CD4-positive, alpha-beta T cell treated with Interleukin-15 for 4 hours (primary cell): ENCODE measurements at regions not wholly inside any gene's neighbourhood (a gene's known extent, or its start where the extent isn't known, plus 50 kb on each side); places are given as distances from the start of the nearest gene placed in this dataset.

Experiments
- DNase-seq: peaks from one replicate; pipeline ENCODE4 v3.0.0-alpha.2; 2020; ENCODE audit warnings: low spot score

DNA sequence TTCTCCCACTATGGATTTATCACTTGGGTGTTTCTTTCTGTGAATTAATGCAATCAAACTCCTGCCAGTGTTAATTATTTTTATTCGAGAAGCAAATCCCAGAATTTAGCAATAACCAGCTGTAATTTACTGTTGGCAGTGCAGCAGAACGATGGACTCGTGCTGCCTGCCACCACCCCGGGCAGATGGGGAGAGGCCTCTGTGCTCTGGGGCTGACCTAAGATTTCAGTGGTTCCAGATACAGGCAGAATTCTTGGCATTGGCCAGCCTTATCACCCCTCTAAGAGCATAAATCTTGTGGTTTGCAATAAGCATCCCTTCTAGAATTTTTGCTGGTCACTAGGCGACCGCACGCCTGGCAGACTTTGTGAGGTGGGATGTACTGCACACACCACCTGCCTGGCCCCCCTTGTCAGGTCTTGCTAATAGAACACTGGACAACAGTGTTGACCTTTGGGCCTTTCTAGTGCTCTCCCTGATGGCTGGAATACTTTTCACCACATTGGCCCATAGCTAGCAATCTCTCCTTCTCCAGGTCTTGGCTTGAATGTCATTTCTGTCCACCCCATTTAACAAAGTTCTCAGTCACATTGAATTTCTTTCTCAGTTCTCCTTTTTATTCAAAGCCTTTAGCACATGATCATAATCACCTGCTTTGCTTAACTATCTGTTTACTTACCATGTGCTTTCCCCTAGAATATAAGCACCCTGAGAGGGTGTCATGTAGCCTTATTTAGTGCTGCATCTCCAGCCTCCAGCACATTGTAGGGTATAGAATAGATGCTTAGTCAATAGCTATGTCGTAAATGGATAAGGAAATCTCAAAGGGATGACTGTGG is 122.1 kb upstream of the DYNLRB2 start:
- DNase-seq: no peak

DNA sequence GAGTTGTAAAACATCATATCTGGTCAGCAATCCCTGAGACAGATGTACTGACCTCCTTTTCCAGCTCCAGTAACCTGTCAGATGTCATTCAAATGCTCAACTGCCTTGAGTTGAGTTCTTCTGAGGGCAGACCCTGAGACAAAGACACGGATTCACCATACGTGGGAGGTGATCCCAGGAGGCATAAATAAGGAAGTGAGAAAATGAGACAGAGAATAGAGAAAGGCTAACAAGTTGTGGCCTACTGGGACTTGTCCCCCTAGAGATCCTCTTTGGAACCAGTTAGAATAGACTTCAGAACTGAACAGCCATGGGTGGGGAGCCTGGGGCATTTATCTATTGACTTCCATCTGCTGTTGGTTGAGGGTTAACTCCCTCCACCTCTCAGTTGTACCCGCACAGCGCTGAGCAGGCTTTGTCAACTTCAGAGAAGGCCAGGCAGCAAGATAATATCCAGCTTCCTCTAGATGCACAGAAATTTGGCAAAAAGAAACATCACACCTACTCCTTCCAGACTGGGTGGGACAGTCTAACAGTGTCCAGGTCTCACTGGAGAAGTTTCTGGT is 123.0 kb upstream of the DYNLRB2 start:
- no peak for DNase-seq

- DNase-seq: no peak
Observed at GRCh38 chr16:80408014-80408413, 132.8 kb upstream of the DYNLRB2 start.

- no peak for DNase-seq
Observed at GRCh38 chr16:80407265-80407987, 133.4 kb upstream of the DYNLRB2 start.

DNA sequence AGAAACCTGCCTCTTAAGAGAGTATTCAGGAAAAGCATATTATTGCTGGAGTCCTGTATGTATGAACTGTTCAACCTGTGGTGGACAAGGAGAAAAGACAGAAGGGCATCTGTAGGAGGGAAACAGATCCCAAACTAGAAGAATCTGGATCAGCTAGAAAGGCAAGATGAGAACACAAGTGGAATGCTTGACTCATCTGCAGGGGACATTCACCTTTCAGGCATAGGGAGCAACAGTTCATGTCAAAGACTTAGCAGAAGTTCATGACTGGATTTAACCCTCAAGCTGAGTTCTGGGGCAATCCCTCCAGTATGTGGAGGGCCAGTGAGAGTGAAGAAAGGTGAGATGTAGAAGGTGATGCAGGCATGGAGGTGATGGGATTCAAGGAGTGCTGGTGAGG is 135.9 kb upstream of the DYNLRB2 start:
- no peak for DNase-seq

- no peak for DNase-seq
Observed at GRCh38 chr16:80403894-80404293, 136.9 kb upstream of the DYNLRB2 start.

GRCh38 chr16:80390871-80391489 is 149.8 kb upstream of the DYNLRB2 start:
- DNase-seq: no peak

DNA sequence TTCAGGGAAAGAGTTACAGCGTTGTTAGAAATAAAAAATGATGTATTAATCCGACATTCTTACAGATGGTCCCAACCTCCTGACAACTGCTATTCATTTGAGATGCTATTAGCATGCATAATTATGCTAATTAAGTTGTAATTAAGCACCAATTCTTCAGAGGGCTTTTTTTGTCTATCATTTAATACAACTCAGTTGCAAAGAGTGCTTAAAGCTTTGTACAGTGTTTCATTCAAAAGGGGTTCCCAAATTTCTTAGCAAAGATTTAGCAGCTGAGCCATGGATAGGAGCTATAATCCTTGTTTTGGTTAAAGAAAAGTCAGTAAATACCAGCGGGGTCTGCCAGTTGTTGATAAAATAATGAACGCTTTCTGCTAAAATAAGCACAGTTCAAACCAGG is 150.7 kb upstream of the DYNLRB2 start:
- DNase-seq: no peak

GRCh38 chr16:80389338-80389737 is 151.5 kb upstream of the DYNLRB2 start:
- no peak for DNase-seq

GRCh38 chr16:80387318-80387921 is 153.4 kb upstream of the DYNLRB2 start:
- DNase-seq: no peak

DNA sequence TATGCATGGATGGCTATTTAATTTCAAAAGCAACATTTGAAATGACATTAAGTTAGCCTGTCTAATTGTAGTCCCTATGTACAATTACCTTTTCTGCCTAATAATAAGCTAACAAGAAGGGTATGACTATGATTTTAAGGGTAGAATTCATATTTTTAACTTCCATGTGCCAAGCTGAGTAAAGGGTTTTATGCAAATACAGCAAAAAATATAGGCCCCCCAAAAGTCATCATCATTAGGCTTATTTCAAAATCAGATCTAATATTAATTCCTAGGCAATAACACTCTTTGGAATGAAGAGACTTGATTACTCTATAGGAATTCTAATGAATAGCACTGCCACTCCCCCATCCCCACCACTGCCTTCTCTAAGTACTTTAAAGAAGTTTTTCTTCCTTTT is 155.9 kb upstream of the DYNLRB2 start:
- no peak for DNase-seq

GRCh38 chr16:80380514-80380913 is 160.3 kb upstream of the DYNLRB2 start:
- no peak for DNase-seq

- DNase-seq: no peak
Observed at GRCh38 chr16:80377096-80377956, 163.5 kb upstream of the DYNLRB2 start.

DNA sequence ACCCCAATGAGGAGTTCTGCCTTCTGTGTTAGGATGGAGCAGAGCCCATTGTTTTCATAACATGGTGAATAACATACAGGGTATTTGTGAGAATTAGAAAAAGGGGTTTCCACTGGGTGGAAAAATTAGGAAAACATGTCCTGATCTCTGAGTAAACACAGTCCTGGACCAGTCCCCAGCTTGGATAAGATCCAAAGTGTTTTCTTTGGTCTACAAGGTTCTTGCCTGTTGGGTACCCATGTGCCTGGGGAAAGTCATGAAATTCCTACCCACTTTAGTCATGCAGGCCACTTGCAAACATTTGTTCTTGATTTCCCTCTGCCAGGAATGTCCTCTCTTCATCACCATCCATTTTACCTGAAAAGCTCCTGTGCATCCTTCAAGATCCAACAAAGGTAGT is 164.8 kb upstream of the DYNLRB2 start:
- DNase-seq: no peak

DNA sequence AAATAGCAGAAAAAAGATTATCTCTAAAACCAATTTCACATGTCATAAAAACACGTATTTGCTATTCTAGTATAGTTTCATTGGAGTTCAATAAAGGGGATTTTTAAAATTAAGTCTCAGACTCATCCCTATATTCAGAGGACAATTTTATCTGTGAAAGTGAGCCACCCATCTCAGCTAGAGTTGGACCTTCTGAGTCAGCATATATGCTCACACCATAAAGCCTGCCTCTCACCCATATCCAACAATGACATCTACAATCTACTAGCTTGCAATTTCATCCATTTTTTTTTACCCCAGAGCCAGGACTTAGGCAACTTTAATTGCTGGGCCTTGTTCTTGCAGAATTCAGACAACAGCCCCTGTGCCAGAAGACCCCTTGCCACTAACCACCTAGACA is 165.3 kb upstream of the DYNLRB2 start:
- DNase-seq: no peak

GRCh38 chr16:80372341-80372740 is 168.5 kb upstream of the DYNLRB2 start:
- DNase-seq: no peak

GRCh38 chr16:80369138-80369958 is 171.4 kb upstream of the DYNLRB2 start:
- no peak for DNase-seq

DNA sequence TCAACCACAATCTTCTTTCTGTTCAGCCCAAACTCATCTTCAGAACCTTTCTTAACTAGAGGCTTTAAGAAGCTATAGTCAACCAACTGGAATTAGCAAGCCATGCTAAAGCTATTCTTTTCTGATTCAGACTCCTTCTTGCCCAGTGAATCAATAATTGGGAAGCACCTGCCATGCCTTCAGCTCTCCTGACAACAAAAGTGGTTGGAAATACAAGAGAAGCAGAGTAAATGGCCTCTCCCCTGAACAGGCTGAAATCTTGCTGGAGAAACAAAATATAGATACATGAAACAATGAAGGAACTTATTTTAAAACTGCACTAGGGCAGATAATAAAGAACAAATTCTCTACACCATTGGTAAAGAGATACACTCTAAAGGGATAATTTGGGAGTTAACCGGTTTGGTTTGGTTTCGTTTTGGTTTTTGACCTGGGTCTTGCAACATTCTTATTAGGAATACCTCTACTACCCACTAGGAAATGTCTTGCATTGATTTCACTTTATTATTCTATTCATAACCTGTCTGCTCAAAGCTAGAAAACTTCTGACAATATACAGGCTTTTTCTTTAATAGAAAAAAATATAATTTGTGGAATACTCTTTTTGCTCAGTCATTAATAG is 173.6 kb upstream of the DYNLRB2 start:
- DNase-seq: no peak

GRCh38 chr16:80366023-80366422 is 174.8 kb upstream of the DYNLRB2 start:
- no peak for DNase-seq

GRCh38 chr16:80362816-80363215 is 178.0 kb upstream of the DYNLRB2 start:
- DNase-seq: no peak
